ENCODE measurements at regions not wholly inside any gene's neighbourhood (a gene's known extent, or its start where the extent isn't known, plus 50 kb on each side); places are given as distances from the start of the nearest gene placed in this dataset.

- DNase-seq (ENCODE audit: low read depth) = no peak
These were observed 542.1 kb downstream of the TCERG1L start for GRCh38 chr10:130769146-130770017.

GRCh38 chr10:130770018-130770630 lies 541.4 kb downstream of the TCERG1L start:
- DNase-seq (ENCODE audit: low read depth) = no peak

- DNase-seq (ENCODE audit: low read depth) = no peak
These were observed 540.0 kb downstream of the TCERG1L start for GRCh38 chr10:130771491-130771946.

- DNase-seq (ENCODE audit: low read depth) = no peak
These were observed 539.5 kb downstream of the TCERG1L start for GRCh38 chr10:130772056-130772455.

GRCh38 chr10:130772676-130773075 lies 538.8 kb downstream of the TCERG1L start:
- no peak for DNase-seq (ENCODE audit: low read depth)

GRCh38 chr10:130773941-130774340 lies 537.6 kb downstream of the TCERG1L start:
- DNase-seq (ENCODE audit: low read depth) = no peak

- no peak for DNase-seq (ENCODE audit: low read depth)
These were observed 536.6 kb downstream of the TCERG1L start for GRCh38 chr10:130774871-130775270.

GRCh38 chr10:130775311-130775710 lies 536.2 kb downstream of the TCERG1L start:
- no peak for DNase-seq (ENCODE audit: low read depth)

- DNase-seq (ENCODE audit: low read depth) = no peak
These were observed 534.8 kb downstream of the TCERG1L start for GRCh38 chr10:130776724-130777123.

- no peak for DNase-seq (ENCODE audit: low read depth)
These were observed 533.9 kb downstream of the TCERG1L start for GRCh38 chr10:130777507-130778165.

GRCh38 chr10:130778166-130778545 lies 533.4 kb downstream of the TCERG1L start:
- DNase-seq (ENCODE audit: low read depth) = no peak

GRCh38 chr10:130780763-130781162 lies 530.8 kb downstream of the TCERG1L start:
- no peak for DNase-seq (ENCODE audit: low read depth)

GRCh38 chr10:130781206-130781605 lies 530.3 kb downstream of the TCERG1L start:
- no peak for DNase-seq (ENCODE audit: low read depth)

- no peak for DNase-seq (ENCODE audit: low read depth)
These were observed 529.9 kb downstream of the TCERG1L start for GRCh38 chr10:130781623-130782022.

- no peak for DNase-seq (ENCODE audit: low read depth)
These were observed 529.1 kb downstream of the TCERG1L start for GRCh38 chr10:130782467-130782866.

- DNase-seq (ENCODE audit: low read depth) = no peak
These were observed 527.2 kb downstream of the TCERG1L start for GRCh38 chr10:130784326-130784725.

GRCh38 chr10:130786365-130786966 lies 525.1 kb downstream of the TCERG1L start:
- no peak for DNase-seq (ENCODE audit: low read depth)

GRCh38 chr10:130787243-130787642 lies 524.3 kb downstream of the TCERG1L start:
- no peak for DNase-seq (ENCODE audit: low read depth)

GRCh38 chr10:130787821-130788220 lies 523.7 kb downstream of the TCERG1L start:
- no peak for DNase-seq (ENCODE audit: low read depth)

- DNase-seq (ENCODE audit: low read depth) = no peak
These were observed 521.2 kb downstream of the TCERG1L start for GRCh38 chr10:130790339-130790738.

- no peak for DNase-seq (ENCODE audit: low read depth)
These were observed 519.2 kb downstream of the TCERG1L start for GRCh38 chr10:130792096-130792845.
